ENCODE measurements at regions not wholly inside any gene's neighbourhood (a gene's known extent, or its start where the extent isn't known, plus 50 kb on each side); places are given as distances from the start of the nearest gene placed in this dataset.

DNA sequence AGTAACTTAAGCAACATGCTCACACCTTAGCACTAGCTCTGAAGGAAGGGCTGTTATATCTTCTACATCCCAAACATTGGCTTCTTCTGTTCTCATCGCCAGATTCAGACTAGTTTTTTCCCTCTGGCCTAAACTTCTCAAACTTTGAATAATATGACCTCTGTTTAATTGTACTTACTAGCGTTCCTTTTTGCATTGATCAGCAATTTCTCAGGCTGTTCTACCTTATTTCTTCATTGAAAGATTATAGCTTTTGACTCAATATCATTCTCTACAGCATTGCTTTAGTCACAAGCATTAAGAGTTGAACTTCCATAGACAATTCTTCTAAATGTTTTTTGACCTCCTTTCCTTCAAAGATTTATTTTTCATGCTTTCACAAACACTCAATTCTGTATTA lies 659.2 kb downstream of the PCDH7 start:
- H3K27me3 Mint-ChIP-seq (ENCODE audit: low read depth in 3 of 3): no peaks in the 10 kb centered on the region
- H3K9ac ChIP-seq (ENCODE audit: insufficient read depth, low read length, poor library complexity, severe bottlenecking): no peak overlapping the region
- WGBS (ENCODE audit: insufficient coverage): 83% methylated on average over 2 of the region's 2 CpGs
- H3K4me1 Mint-ChIP-seq: no peaks in the 10 kb centered on the region
- no peak overlapping the region for H3K27ac Mint-ChIP-seq
- no peaks in the 10 kb centered on the region for H3K9me3 ChIP-seq (replicated peaks in 1 of 2; ENCODE audit: control insufficient read depth in 1 of 2, insufficient read depth in 1 of 2, low read length in 2 of 2)
- no peak for DNase-seq
- intact Hi-C loops (cut with micrococcal nuclease): no loop called here
- TF ChIP-seq CTCF (IDR thresholded peaks at IDR 0.05): no peak
- H3K27ac ChIP-seq (ENCODE audit: low read depth in 1 of 2, low read length in 2 of 2): no peak overlapping the region
- H3K4me2 ChIP-seq (replicated peaks; ENCODE audit: extremely low read depth, low read length, poor library complexity, severe bottlenecking): no peak overlapping the region
- H3K27me3 ChIP-seq (ENCODE audit: control insufficient read depth in 2 of 2, insufficient read depth in 2 of 2, low read length in 2 of 2): no peaks in the 10 kb centered on the region
- H3K9me3 Mint-ChIP-seq: peaks cover 0 to 7% (median 0%) of the 10 kb centered on the region in 7 donors
- H3K79me2 ChIP-seq (ENCODE audit: insufficient read depth, low read length): no peaks in the 10 kb centered on the region
- no peak overlapping the region for H3K4me3 Mint-ChIP-seq
- no peak overlapping the region for H2AFZ ChIP-seq (ENCODE audit: insufficient read depth, low read depth, low read length, poor library complexity, severe bottlenecking)
- no peak overlapping the region for H3K4me3 ChIP-seq (replicated peaks in 1 of 3; ENCODE audit: low read depth in 2 of 3, low read length in 3 of 3)
- H3K4me1 ChIP-seq (ENCODE audit: control insufficient read depth in 1 of 2, insufficient read depth in 2 of 2, low read length in 2 of 2): no peaks in the 10 kb centered on the region
- H3K36me3 ChIP-seq (replicated peaks in 1 of 2; ENCODE audit: control insufficient read depth in 1 of 2, insufficient read depth in 2 of 2, low read length in 2 of 2): no peaks in the 10 kb centered on the region
- no peaks in the 10 kb centered on the region for H4K20me1 ChIP-seq (ENCODE audit: insufficient read depth, low read length)
- H3K36me3 Mint-ChIP-seq: no peaks in the 10 kb centered on the region

GRCh38 chr4:31383767-31384166 lies 663.6 kb downstream of the PCDH7 start:
- Mint-ChIP-seq H3K9me3 (peaks cover 0 to 4% (median 0%) of the 10 kb centered on the region in 7 donors), H3K27ac (no peak overlapping the region), H3K4me1 (no peaks in the 10 kb centered on the region), H3K4me3 (no peak overlapping the region), H3K36me3 (no peaks in the 10 kb centered on the region), H3K27me3 (ENCODE audit: low read depth in 3 of 3) (no peaks in the 10 kb centered on the region)
- H3K79me2 ChIP-seq (ENCODE audit: insufficient read depth, low read length): no peaks in the 10 kb centered on the region
- H3K36me3 ChIP-seq (replicated peaks in 1 of 2; ENCODE audit: control insufficient read depth in 1 of 2, insufficient read depth in 2 of 2, low read length in 2 of 2): no peaks in the 10 kb centered on the region
- no peak for DNase-seq
- no peak overlapping the region for H3K9ac ChIP-seq (ENCODE audit: insufficient read depth, low read length, poor library complexity, severe bottlenecking)
- H4K20me1 ChIP-seq (ENCODE audit: insufficient read depth, low read length): no peaks in the 10 kb centered on the region
- H3K4me1 ChIP-seq (ENCODE audit: control insufficient read depth in 1 of 2, insufficient read depth in 2 of 2, low read length in 2 of 2): no peaks in the 10 kb centered on the region
- H2AFZ ChIP-seq (ENCODE audit: insufficient read depth, low read depth, low read length, poor library complexity, severe bottlenecking): no peak overlapping the region
- TF ChIP-seq CTCF (IDR thresholded peaks at IDR 0.05): no peak
- intact Hi-C loops (cut with micrococcal nuclease): no loop called here
- no peaks in the 10 kb centered on the region for H3K27me3 ChIP-seq (ENCODE audit: control insufficient read depth in 2 of 2, insufficient read depth in 2 of 2, low read length in 2 of 2)
- H3K4me2 ChIP-seq (replicated peaks; ENCODE audit: extremely low read depth, low read length, poor library complexity, severe bottlenecking): no peak overlapping the region
- no peak overlapping the region for H3K27ac ChIP-seq (ENCODE audit: low read depth in 1 of 2, low read length in 2 of 2)
- H3K4me3 ChIP-seq (replicated peaks in 1 of 3; ENCODE audit: low read depth in 2 of 3, low read length in 3 of 3): no peak overlapping the region
- H3K9me3 ChIP-seq (replicated peaks in 1 of 2; ENCODE audit: control insufficient read depth in 1 of 2, insufficient read depth in 1 of 2, low read length in 2 of 2): no peaks in the 10 kb centered on the region
- no CpG with 5 or more reads among the region's 2 CpGs for WGBS (ENCODE audit: insufficient coverage)
